ENCODE measurements at regions not wholly inside any gene's neighbourhood (a gene's known extent, or its start where the extent isn't known, plus 50 kb on each side); places are given as distances from the start of the nearest gene placed in this dataset.
"Not testable (repeated sequence)": the region's sequence is repeated elsewhere in the genome, so short reads cannot be mapped to it uniquely, and the experiment has no call there.

DNA sequence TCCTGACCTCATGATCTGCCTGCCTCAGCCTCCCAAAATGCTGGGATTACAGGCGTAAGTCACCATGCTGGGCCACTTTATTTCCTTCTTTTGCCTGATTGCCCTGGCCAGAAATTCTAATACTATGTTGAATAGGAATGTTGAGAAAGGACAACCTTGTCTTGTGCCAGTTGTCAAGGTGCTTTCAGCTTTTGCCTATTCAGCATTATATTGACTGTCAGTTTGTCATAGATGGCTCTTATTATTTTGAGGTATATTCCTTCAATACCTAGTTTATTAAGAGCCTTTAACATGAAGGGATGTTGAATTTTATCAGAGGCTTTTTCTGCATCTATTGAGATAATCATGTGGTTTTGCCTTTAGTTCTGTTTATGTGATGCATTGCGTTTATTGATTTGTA, 362.0 kb downstream of the JRKL start:
- not testable (repeated sequence) for TF ChIP-seq HNF4G (IDR thresholded peaks at IDR 0.05); CTCF (IDR thresholded peaks at IDR 0.05; ENCODE audit: low read depth, low read length, missing input control); SP1 (IDR thresholded peaks at IDR 0.05); RAD21 (IDR thresholded peaks at IDR 0.05); TAF1 (conservative IDR thresholded peaks at IDR 0.05); MAX (IDR thresholded peaks at IDR 0.05); JUND (IDR thresholded peaks at IDR 0.05); ATF3 (IDR thresholded peaks at IDR 0.05); GABPA (IDR thresholded peaks at IDR 0.05 in 1 of 2, conservative IDR thresholded peaks at IDR 0.05 in 1 of 2)
- TF ChIP-seq, protein P1, sequence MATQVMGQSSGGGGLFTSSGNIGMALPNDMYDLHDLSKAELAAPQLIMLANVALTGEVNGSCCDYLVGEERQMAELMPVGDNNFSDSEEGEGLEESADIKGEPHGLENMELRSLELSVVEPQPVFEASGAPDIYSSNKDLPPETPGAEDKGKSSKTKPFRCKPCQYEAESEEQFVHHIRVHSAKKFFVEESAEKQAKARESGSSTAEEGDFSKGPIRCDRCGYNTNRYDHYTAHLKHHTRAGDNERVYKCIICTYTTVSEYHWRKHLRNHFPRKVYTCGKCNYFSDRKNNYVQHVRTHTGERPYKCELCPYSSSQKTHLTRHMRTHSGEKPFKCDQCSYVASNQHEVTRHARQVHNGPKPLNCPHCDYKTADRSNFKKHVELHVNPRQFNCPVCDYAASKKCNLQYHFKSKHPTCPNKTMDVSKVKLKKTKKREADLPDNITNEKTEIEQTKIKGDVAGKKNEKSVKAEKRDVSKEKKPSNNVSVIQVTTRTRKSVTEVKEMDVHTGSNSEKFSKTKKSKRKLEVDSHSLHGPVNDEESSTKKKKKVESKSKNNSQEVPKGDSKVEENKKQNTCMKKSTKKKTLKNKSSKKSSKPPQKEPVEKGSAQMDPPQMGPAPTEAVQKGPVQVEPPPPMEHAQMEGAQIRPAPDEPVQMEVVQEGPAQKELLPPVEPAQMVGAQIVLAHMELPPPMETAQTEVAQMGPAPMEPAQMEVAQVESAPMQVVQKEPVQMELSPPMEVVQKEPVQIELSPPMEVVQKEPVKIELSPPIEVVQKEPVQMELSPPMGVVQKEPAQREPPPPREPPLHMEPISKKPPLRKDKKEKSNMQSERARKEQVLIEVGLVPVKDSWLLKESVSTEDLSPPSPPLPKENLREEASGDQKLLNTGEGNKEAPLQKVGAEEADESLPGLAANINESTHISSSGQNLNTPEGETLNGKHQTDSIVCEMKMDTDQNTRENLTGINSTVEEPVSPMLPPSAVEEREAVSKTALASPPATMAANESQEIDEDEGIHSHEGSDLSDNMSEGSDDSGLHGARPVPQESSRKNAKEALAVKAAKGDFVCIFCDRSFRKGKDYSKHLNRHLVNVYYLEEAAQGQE (IDR thresholded peaks at IDR 0.05) = not testable (repeated sequence)
